Fibroblast of villous mesenchyme (primary cell): ENCODE measurements at regions not wholly inside any gene's neighbourhood (a gene's known extent, or its start where the extent isn't known, plus 50 kb on each side); places are given as distances from the start of the nearest gene placed in this dataset.
"Not testable (repeated sequence)": the region's sequence is repeated elsewhere in the genome, so short reads cannot be mapped to it uniquely, and the experiment has no call there.

Experiments
- DNase-seq: peaks from one replicate; pipeline ENCODE4 v3.0.0-alpha.2; 2010; ENCODE audit warnings: low read depth
- H3K4me3 ChIP-seq: 2 replicates; pipeline ENCODE4 v1.5.1; 2011; ENCODE audit warnings: low read depth, mild to moderate bottlenecking, low read length
- TF ChIP-seq, protein P1 (sequence below): IDR thresholded peaks from 2 replicates; pipeline ENCODE4 v1.5.1; 2012; ENCODE audit warnings: low read depth, mild to moderate bottlenecking, low read length; ENCODE audit not compliant: insufficient read depth

DNA sequence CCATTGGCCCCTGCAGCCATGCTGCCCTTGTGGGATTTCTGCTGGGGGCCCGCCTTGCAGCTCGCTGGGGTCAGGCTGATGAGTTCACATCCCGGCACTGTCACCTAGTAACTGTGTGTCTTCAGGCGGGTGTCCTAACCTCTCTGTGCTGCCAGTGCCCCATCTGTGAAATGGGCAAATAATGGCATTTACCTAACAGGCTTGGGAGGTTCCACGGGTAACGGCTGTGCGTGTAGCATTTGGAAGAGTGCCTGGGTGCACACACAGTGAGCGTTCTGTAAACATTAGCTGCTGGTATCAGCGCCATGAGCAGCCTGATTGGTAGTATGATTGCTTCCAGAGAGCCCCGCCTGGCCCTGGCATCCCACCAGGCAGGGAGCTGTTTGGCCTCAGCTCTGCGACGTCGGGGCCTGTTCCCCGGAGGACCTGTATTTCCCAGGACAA is 167.3 kb upstream of the GSE1 start:
- no peak overlapping the region for H3K4me3 ChIP-seq
- no peak for DNase-seq
- TF ChIP-seq, protein P1, sequence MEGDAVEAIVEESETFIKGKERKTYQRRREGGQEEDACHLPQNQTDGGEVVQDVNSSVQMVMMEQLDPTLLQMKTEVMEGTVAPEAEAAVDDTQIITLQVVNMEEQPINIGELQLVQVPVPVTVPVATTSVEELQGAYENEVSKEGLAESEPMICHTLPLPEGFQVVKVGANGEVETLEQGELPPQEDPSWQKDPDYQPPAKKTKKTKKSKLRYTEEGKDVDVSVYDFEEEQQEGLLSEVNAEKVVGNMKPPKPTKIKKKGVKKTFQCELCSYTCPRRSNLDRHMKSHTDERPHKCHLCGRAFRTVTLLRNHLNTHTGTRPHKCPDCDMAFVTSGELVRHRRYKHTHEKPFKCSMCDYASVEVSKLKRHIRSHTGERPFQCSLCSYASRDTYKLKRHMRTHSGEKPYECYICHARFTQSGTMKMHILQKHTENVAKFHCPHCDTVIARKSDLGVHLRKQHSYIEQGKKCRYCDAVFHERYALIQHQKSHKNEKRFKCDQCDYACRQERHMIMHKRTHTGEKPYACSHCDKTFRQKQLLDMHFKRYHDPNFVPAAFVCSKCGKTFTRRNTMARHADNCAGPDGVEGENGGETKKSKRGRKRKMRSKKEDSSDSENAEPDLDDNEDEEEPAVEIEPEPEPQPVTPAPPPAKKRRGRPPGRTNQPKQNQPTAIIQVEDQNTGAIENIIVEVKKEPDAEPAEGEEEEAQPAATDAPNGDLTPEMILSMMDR: no peak

DNA sequence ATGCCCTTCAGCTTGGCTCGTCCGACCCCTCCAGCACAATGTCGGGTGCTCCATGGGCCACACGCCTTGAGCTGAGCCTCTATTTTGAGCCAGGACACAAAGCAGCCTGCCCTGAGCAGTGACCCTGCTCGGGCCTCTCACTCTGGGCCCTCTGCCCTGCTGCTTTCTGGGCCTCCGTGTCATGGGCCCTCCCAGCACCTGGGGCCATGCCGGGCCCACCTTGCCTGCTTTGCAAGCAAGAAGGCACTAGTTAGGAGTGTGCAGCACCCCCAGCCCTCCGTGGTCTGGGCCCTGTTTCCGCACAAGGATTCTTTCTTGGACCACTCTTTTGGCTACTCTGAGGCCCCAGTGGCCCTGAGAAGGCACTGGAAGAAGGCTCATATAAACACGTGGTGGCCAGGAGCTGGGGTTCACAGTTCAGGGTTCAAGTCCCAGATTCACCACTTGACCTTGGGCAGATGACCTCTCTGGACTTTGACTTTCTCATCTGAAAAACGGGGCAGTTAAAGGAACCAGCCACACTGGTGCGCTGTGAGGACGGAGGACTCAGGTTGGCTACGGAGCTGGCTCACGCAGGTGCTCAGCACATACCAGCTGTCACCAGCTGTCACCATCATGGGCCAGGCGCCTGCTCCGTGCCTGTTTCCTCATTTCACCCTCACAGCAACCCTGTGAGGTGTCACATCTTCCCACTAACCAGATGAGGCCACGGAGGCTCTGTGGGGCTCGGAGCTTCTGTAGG is 166.0 kb upstream of the GSE1 start:
- TF ChIP-seq, protein P1: no peak
- H3K4me3 ChIP-seq: no peak overlapping the region
- DNase-seq: no peak

DNA sequence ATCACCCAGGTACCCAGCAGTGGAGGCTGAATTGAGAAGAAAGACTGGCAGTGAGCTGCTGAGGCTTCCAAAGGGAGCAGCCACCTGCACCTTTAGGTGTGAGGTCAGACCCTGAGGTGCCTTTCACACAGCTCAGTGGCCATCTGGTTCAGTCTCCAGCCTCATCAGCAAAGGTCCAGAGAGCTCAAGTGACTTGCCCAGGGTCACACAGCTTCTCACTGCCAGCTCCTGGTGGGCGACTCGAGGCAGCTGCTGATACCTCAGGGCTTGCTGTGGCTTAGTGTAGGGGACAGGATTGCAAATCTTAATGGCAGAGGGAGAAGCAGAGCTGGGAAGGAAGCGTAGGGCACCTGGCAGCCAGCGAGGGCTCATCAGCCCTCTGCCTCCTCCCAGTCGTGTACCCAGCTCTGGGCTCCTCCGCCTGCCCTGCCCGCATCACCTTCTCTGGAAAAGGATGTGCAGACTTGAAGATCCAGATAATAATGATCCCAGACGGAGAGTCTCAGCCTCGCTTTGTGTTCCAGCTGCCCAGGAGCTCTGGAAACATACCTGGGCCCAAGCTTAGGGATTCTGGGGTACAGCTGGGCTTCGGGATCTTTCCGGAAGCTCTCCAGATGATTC is 165.3 kb upstream of the GSE1 start:
- no peak for DNase-seq
- no peak overlapping the region for H3K4me3 ChIP-seq
- TF ChIP-seq, protein P1: no peak

DNA sequence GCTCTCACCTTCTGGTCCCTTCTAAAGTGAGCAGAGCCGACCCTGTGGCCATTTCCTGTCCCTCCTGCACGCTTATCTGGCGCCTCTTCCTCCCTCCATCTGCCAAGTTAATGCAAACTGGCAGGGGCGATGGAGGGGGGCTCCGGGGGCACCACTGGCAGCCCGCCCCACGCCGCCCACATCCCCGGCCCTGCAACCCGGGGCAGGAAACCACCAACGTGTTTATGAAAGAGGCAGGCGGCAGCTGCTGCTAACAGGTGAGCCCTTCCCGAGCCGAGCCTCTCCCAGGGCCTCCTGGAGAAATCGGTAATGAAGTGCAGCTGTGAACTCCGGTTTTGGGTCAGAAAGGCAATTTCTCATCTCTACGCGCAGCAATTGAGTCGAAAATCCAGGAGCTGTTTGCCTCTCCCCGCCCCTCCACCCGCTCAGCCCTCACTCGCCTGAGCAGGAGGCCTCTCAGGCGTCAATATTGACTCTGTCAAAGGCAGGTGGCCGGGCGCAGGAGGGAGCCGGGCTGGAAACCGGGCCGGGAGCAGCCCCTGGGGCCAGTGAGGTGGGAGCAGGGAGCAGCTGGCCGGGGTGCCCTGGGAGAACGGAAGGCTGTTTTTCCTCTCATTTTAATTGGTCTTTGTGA is 164.4 kb upstream of the GSE1 start:
- DNase-seq: no peak
- TF ChIP-seq, protein P1: no peak
- H3K4me3 ChIP-seq: no peak overlapping the region

DNA sequence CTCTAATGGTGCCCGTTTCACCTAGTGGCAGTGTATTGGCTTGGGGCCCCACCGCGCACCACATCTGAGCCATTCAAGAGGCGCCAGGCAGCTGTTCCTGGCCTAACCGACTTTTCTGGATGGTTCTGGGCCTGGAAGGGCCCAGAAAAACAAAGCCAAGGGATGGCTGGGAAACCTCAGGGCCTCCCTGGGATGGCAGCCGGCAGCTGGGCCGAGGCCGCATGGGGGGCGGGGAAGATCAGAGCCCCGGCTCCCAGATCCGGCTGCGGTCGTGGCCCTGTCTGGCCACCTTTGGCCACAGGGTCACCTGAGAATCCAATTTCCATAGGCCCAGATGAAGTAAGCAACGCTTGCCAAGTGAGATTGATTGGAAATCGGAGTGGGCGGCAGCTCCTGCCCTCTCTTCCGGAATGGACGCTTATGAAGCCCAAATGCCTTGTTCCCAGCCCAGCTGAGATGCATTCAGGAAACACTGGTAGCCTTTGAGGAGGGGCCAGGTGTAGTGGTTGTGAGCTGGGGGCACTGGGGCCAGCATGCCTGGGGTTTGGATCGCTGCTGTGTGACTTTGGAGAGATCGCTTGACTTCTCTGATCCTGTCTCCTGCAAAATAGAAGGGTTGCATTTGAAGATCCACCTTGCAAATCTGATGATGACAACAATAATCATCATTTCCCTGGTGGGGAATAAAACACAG is 163.8 kb upstream of the GSE1 start:
- TF ChIP-seq, protein P1: no peak
- H3K4me3 ChIP-seq: no peak overlapping the region
- no peak for DNase-seq

DNA sequence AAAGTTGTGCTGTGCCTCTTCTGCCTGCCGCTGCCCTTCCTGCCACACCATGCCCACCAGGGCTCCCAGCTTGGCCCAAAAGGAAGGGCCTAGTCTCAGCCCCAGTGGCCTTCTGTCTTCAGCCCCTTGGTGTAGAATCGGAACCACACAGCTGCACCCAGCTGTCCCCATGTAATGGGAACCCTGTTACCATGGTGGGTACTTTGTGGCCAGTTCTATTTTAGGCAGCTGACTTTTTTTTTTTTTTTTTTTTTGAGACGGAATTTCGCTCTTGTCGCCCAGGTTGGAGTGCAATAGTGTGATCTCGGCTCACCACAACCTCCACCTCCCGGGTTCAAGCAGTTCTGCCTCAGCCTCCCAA is 163.3 kb upstream of the GSE1 start:
- no peak for DNase-seq
- no peak overlapping the region for H3K4me3 ChIP-seq
- TF ChIP-seq, protein P1: no peak

DNA sequence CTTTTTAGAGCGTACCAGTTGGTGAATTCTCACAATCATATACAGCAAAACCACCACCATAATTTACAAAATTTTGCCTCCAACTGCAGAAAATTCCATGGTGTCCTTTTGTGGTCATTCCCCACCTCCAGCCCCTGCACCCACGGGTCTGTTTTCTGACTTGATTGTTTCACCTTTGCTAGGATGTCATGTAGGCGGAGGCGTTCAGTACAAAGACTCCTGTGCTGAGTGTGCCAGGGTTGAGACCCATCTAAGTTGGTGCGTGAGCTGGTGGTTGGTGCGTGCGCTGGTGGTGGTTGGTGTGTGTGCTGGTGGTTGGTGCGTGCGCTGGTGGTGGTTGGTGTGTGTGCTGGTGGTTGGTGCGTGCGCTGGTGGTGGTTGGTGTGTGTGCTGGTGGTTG is 162.0 kb upstream of the GSE1 start:
- H3K4me3 ChIP-seq, DNase-seq: not testable (repeated sequence)
